ENCODE measurements at regions not wholly inside any gene's neighbourhood (a gene's known extent, or its start where the extent isn't known, plus 50 kb on each side); places are given as distances from the start of the nearest gene placed in this dataset.
"Not testable (repeated sequence)": the region's sequence is repeated elsewhere in the genome, so short reads cannot be mapped to it uniquely, and the experiment has no call there.

DNA sequence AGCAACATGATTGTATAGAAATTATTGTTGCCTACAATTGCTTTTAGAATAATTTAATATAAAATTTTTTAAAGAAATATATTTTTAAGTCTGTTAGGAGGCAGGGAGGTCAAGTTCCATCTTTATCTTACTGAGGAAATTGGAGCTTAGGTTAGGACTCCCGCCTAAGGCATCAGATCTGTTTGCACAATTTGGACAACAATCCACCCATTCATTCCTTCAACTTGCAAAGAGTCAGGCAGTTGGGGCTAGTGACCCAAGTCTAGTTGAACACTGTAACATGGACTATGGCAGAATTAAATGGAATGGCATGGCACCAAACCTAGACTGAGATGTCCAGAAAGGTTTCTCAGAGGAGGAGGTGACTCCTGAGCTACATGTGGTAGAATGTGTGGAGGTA is 149.4 kb upstream of the SETMAR start:
- H3K9me3 ChIP-seq (ENCODE audit: low read depth, low read length): no peaks in the 10 kb centered on the region
- H3K4me3 ChIP-seq: no peak overlapping the region
- DNase-seq (ENCODE audit: low read depth, low spot score): no peak
- H3K9ac ChIP-seq (ENCODE audit: insufficient read length): no peak overlapping the region
- no peak overlapping the region for H3K27ac ChIP-seq
- TF ChIP-seq EZH2 (IDR thresholded peaks at IDR 0.05) (no peak), POLR2AphosphoS5 (IDR thresholded peaks at IDR 0.05; ENCODE audit: borderline replicate concordance, low read depth, low read length) (no peak), FOXP2 (optimal IDR thresholded peaks at IDR 0.05; ENCODE audit: control extremely low read depth, extremely low read length, insufficient read depth) (no peak)
- H3K36me3 ChIP-seq (ENCODE audit: insufficient read depth, low read length): no peaks in the 10 kb centered on the region

DNA sequence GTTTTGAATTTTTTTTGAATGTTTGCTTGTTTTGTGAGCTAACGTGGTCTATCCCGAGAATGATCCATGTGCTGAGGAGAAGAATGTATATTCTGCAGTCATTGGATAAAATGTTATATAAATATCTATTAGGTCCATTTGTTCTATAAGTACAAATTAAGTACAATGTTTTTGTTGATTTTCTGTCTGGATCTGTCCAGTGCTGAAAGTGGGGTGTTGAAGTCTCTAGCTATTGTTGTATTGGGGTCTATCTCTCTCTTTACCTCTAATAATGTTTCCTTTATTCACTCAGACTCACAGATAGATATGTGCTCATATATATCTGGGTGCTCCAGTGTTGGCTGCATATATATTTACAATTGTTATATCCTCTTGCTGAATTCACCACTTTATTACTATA is 144.8 kb upstream of the SETMAR start:
- Histone ChIP-seq H3K36me3 (ENCODE audit: insufficient read depth, low read length) (no peaks in the 10 kb centered on the region), H3K4me3 (no peak overlapping the region), H3K9me3 (ENCODE audit: low read depth, low read length) (no peaks in the 10 kb centered on the region), H3K27ac (no peak overlapping the region), H3K9ac (ENCODE audit: insufficient read length) (no peak overlapping the region)
- DNase-seq (ENCODE audit: low read depth, low spot score): no peak
- TF ChIP-seq POLR2AphosphoS5 (IDR thresholded peaks at IDR 0.05; ENCODE audit: borderline replicate concordance, low read depth, low read length) (no peak), EZH2 (IDR thresholded peaks at IDR 0.05) (no peak), FOXP2 (optimal IDR thresholded peaks at IDR 0.05; ENCODE audit: control extremely low read depth, extremely low read length, insufficient read depth) (no peak)

DNA sequence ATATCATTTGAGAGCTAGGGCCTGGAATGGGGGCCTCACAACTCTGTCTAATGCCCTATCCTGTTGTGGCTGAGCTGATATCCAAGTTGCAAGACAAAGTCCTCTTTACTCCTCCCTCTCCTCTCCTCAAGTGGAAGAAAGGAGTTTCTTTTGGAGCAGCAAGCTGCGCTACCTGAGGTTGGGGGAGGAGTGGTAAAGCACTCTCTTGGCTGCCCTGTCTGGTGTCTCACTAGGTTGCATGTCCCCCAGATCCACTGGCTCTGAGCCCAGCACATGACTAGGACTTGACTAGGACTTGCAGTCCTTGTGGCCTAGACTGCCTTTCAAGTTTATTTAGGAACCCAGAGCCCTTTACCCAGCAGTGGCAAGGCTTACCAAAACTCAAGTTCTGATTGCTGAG is 141.1 kb upstream of the SETMAR start:
- DNase-seq (ENCODE audit: low read depth, low spot score): no peak
- no peak overlapping the region for H3K4me3 ChIP-seq
- no peak overlapping the region for H3K9ac ChIP-seq (ENCODE audit: insufficient read length)
- H3K36me3 ChIP-seq (ENCODE audit: insufficient read depth, low read length): no peaks in the 10 kb centered on the region
- TF ChIP-seq POLR2AphosphoS5 (IDR thresholded peaks at IDR 0.05; ENCODE audit: borderline replicate concordance, low read depth, low read length) (no peak), EZH2 (IDR thresholded peaks at IDR 0.05) (no peak), FOXP2 (optimal IDR thresholded peaks at IDR 0.05; ENCODE audit: control extremely low read depth, extremely low read length, insufficient read depth) (no peak)
- no peaks in the 10 kb centered on the region for H3K9me3 ChIP-seq (ENCODE audit: low read depth, low read length)
- H3K27ac ChIP-seq: no peak overlapping the region

DNA sequence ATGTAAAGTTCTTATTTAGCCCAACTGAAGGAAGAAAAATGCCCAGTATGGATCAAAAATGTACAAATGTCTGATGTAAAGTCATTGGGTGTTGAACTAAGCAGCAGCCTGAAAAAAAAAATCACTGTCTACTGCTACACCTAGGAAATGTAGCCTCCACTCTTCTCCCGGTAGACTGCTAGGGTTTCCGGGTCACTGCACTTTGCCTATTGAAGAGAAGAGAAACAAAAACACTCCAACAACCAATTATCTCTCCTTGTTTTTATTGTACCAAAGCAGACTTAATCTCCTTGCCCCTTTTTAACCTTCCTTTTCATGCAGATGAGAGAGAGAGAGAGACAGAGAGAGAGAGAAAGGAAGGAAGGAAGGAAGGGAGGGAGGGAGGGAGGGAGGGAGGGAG is 140.2 kb upstream of the SETMAR start:
- no peak overlapping the region for H3K27ac ChIP-seq
- DNase-seq (ENCODE audit: low read depth, low spot score): no peak
- H3K36me3 ChIP-seq (ENCODE audit: insufficient read depth, low read length): no peaks in the 10 kb centered on the region
- H3K9me3 ChIP-seq (ENCODE audit: low read depth, low read length): no peaks in the 10 kb centered on the region
- H3K9ac ChIP-seq (ENCODE audit: insufficient read length): no peak overlapping the region
- TF ChIP-seq EZH2 (IDR thresholded peaks at IDR 0.05) (no peak), FOXP2 (optimal IDR thresholded peaks at IDR 0.05; ENCODE audit: control extremely low read depth, extremely low read length, insufficient read depth) (no peak), POLR2AphosphoS5 (IDR thresholded peaks at IDR 0.05; ENCODE audit: borderline replicate concordance, low read depth, low read length) (no peak)
- no peak overlapping the region for H3K4me3 ChIP-seq

DNA sequence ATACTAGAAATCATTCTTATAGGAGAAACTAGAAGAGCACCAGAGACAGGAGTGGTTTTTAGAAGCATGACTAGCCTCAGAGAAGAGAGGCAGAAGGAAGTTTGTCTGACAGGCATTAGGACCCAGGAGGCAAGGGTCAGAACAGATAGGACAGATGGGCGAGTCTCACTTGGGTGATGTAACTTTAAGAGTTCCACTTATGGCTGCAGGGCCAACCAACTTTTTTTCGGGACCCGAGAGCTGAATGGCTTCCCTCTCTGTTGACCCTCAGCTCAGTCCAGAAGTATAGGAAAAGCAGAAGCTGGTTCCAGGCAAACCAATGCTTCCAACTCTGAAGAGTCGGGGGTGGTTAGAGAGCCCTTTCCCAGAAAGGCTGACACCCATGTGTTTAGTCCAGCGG is 136.6 kb upstream of the SETMAR start:
- Histone ChIP-seq H3K36me3 (ENCODE audit: insufficient read depth, low read length) (no peaks in the 10 kb centered on the region), H3K4me3 (no peak overlapping the region), H3K9ac (ENCODE audit: insufficient read length) (no peak overlapping the region), H3K27ac (no peak overlapping the region), H3K9me3 (ENCODE audit: low read depth, low read length) (no peaks in the 10 kb centered on the region)
- no peak for DNase-seq (ENCODE audit: low read depth, low spot score)
- no peak for TF ChIP-seq POLR2AphosphoS5 (IDR thresholded peaks at IDR 0.05; ENCODE audit: borderline replicate concordance, low read depth, low read length)
- TF ChIP-seq EZH2 (IDR thresholded peaks at IDR 0.05): no peak
- TF ChIP-seq FOXP2 (optimal IDR thresholded peaks at IDR 0.05; ENCODE audit: control extremely low read depth, extremely low read length, insufficient read depth): no peak

DNA sequence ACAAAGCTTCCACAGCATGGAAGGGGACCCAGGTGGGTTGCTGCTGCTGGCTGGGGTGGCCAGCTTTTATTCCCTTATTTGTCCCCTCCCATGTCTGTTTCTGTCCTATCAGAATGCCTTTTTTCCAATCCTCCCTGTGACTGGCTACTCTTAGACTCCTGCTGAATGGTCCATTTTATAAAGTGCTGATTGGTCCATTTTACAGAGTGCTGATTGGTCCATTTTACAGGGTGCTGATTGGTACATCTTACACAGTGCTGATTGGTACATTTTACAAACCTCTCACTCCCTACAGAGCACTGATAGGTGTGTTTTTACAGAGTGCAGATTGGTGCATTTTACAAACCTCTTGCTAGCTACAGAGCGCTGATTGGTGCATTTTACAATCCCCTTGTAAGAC is 135.9 kb upstream of the SETMAR start:
- H3K27ac ChIP-seq; H3K9me3 ChIP-seq (ENCODE audit: low read depth, low read length); H3K4me3 ChIP-seq; DNase-seq (ENCODE audit: low read depth, low spot score); H3K36me3 ChIP-seq (ENCODE audit: insufficient read depth, low read length); H3K9ac ChIP-seq (ENCODE audit: insufficient read length): not testable (repeated sequence)

DNA sequence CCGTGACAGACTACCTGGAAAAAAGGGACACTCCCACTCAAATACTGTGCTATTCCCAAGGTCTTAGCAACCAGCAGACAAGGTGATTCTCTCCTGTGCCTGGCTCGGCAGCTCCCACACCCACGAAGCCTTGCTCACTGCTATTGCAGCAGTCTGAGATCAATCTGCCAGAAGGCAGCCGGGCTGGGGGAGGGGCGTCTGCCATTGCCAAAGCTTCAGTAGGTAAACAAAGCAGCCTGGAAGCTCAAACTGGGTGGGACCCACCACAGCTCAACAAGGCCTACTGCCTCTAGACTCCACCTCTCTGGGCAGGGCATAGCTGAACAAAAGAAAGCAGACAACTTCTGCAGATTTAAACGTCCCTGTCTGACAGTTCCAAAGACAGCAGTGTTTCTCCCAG is 128.4 kb upstream of the SETMAR start:
- Histone ChIP-seq H3K9ac (ENCODE audit: insufficient read length) (no peak overlapping the region), H3K36me3 (ENCODE audit: insufficient read depth, low read length) (no peaks in the 10 kb centered on the region), H3K4me3 (no peak overlapping the region), H3K27ac (no peak overlapping the region), H3K9me3 (ENCODE audit: low read depth, low read length) (no peaks in the 10 kb centered on the region)
- no peak for TF ChIP-seq EZH2 (IDR thresholded peaks at IDR 0.05)
- TF ChIP-seq POLR2AphosphoS5 (IDR thresholded peaks at IDR 0.05; ENCODE audit: borderline replicate concordance, low read depth, low read length): no peak
- no peak for TF ChIP-seq FOXP2 (optimal IDR thresholded peaks at IDR 0.05; ENCODE audit: control extremely low read depth, extremely low read length, insufficient read depth)
- DNase-seq (ENCODE audit: low read depth, low spot score): no peak

DNA sequence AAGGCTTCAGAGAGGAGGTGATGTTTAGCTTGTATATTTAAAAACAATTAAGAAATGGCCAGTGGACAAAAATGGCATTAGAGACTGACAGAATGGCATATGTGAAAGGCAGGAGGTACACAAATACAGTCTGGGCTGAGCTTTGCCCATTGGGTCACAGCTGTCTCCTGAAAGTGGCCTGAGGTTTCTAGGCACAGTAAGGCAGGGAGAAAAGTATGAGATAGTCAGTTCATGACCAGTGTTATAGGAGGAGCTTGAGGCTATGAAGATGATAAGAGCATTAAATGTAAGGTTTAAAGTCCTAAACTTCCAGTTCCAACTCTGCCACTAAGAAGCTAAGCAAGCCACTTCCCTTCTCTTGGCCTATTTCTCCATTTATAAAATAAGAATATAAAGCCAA is 111.2 kb upstream of the SETMAR start:
- Histone ChIP-seq H3K4me3 (no peak overlapping the region), H3K27ac (no peak overlapping the region), H3K36me3 (ENCODE audit: insufficient read depth, low read length) (no peaks in the 10 kb centered on the region), H3K9ac (ENCODE audit: insufficient read length) (no peak overlapping the region), H3K9me3 (ENCODE audit: low read depth, low read length) (no peaks in the 10 kb centered on the region)
- TF ChIP-seq POLR2AphosphoS5 (IDR thresholded peaks at IDR 0.05; ENCODE audit: borderline replicate concordance, low read depth, low read length) (no peak), EZH2 (IDR thresholded peaks at IDR 0.05) (no peak), FOXP2 (optimal IDR thresholded peaks at IDR 0.05; ENCODE audit: control extremely low read depth, extremely low read length, insufficient read depth) (no peak)
- DNase-seq (ENCODE audit: low read depth, low spot score): no peak

DNA sequence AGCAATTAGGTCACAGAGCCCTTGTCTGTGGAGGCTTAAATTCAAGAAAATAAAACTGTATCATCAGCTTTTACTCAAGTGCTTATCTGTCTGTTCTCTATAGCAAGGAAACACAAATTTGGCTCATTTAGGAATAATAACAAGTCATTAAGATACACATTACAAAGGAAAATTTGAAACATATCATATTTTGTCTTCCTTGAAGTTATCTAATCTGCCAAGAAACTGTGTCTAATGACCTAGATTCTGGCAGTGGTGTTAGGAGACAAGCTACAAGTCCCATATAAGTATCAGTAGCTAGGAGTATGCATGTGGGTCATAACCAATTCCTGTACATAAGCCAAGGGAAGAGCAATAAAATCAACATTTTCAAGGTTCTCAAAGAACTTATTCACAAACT is 108.2 kb upstream of the SETMAR start:
- H3K4me3 ChIP-seq: no peak overlapping the region
- no peaks in the 10 kb centered on the region for H3K36me3 ChIP-seq (ENCODE audit: insufficient read depth, low read length)
- TF ChIP-seq EZH2 (IDR thresholded peaks at IDR 0.05) (no peak), POLR2AphosphoS5 (IDR thresholded peaks at IDR 0.05; ENCODE audit: borderline replicate concordance, low read depth, low read length) (no peak), FOXP2 (optimal IDR thresholded peaks at IDR 0.05; ENCODE audit: control extremely low read depth, extremely low read length, insufficient read depth) (no peak)
- no peak for DNase-seq (ENCODE audit: low read depth, low spot score)
- H3K27ac ChIP-seq: no peak overlapping the region
- H3K9me3 ChIP-seq (ENCODE audit: low read depth, low read length): no peaks in the 10 kb centered on the region
- H3K9ac ChIP-seq (ENCODE audit: insufficient read length): no peak overlapping the region
